ENCODE measurements at regions not wholly inside any gene's neighbourhood (a gene's known extent, or its start where the extent isn't known, plus 50 kb on each side); places are given as distances from the start of the nearest gene placed in this dataset.

- Histone ChIP-seq H3K4me3 (ENCODE audit: extremely low read depth in 1 of 4, insufficient read depth in 2 of 4, low read depth in 3 of 4, low read length in 4 of 4) (no peak overlapping the region), H3K36me3 (ENCODE audit: control insufficient read depth in 2 of 4, insufficient read depth in 4 of 4, low read length in 3 of 4) (no peaks in the 10 kb centered on the region), H2BK20ac (ENCODE audit: low read length) (no peak overlapping the region), H4K8ac (ENCODE audit: extremely low read depth, insufficient read depth, low read length) (no peak overlapping the region), H3K56ac (replicated peaks; ENCODE audit: insufficient read length, low read depth, low read length) (no peak overlapping the region), H2AK5ac (ENCODE audit: low read depth, low read length) (no peak overlapping the region), H3K14ac (ENCODE audit: insufficient read length) (no peak overlapping the region), H2BK12ac (ENCODE audit: low read depth, low read length) (no peak overlapping the region), H2AFZ (ENCODE audit: low read length) (no peak overlapping the region), H3K4me1 (replicated peaks in 1 of 4; ENCODE audit: control insufficient read depth in 3 of 4, insufficient read depth in 4 of 4, low read length in 3 of 4) (peaks cover 0 to 3% (median under 1%) of the 10 kb centered on the region in 4 experiments; a peak in 3 of 7 replicates), H4K20me1 (replicated peaks in 1 of 2; ENCODE audit: control insufficient read depth in 1 of 2, insufficient read depth in 2 of 2, low read length in 2 of 2) (no peaks in the 10 kb centered on the region), H2BK15ac (ENCODE audit: low read length) (no peak overlapping the region), H3K23ac (ENCODE audit: insufficient read length) (no peak overlapping the region), H3K79me1 (ENCODE audit: low read depth, low read length) (no peaks in the 10 kb centered on the region), H2BK120ac (replicated peaks; ENCODE audit: low read depth, low read length) (no peak overlapping the region), H4K91ac (replicated peaks; ENCODE audit: insufficient read length, low read length) (no peak overlapping the region), H3K4ac (replicated peaks; ENCODE audit: insufficient read length, low read depth, low read length) (no peak overlapping the region), H2BK5ac (ENCODE audit: low read depth, low read length) (no peak overlapping the region), H3K9me3 (ENCODE audit: insufficient read depth in 2 of 2, low read depth in 1 of 2, low read length in 1 of 2) (no peaks in the 10 kb centered on the region), H3K9ac (replicated peaks in 1 of 4; ENCODE audit: extremely low read depth in 1 of 4, low read depth in 3 of 4, low read length in 3 of 4) (no peak overlapping the region), H3K4me2 (ENCODE audit: insufficient read depth in 1 of 2, low read depth in 2 of 2, low read length in 2 of 2) (peak overlapping the region in 1 of 2 experiments; percentile 76; a peak in 1 of 4 replicates), H3K27me3 (replicated peaks in 1 of 4; ENCODE audit: control insufficient read depth in 3 of 4, extremely low read depth in 1 of 4, insufficient read depth in 3 of 4, low read length in 3 of 4) (peaks cover 0 to 16% (median 12%) of the 10 kb centered on the region in 4 experiments; a peak in 5 of 7 replicates), H3K18ac (ENCODE audit: extremely low read depth, low read length) (no peak overlapping the region), H3K79me2 (ENCODE audit: control insufficient read depth in 1 of 2, insufficient read depth in 2 of 2, low read length in 2 of 2) (no peaks in the 10 kb centered on the region), H3K27ac (ENCODE audit: low read depth, low read length) (no peak overlapping the region), H3K23me2 (ENCODE audit: low read depth, low read length) (peaks cover 4% of the 10 kb centered on the region; the same call in 1 of the 2 replicates), H4K5ac (ENCODE audit: insufficient read length, low read depth, low read length) (no peak overlapping the region)
- DNase-seq (ENCODE audit: low read depth in 1 of 2, low spot score in 2 of 2): no peak
- no peak for FAIRE-seq
- CTCF ChIA-PET (ENCODE audit: partially characterized antibody): interaction anchor here (0.7 to 0.8 kb wide), 2 partner anchors 34 to 743 kb away, joined by 3 read pairs; no protein-coding TSS in a partner anchor
- POLR2A ChIA-PET (ENCODE audit: partially characterized antibody): no interaction called here
- 82% methylated on average over 6 of the region's 7 CpGs; no CpG with 5 or more reads in 1 of the 2 experiments for WGBS, 2 experiments (ENCODE audit: extremely low coverage in 1 of 2, insufficient coverage in 1 of 2, insufficient read length in 1 of 2, insufficient replicate concordance in 2 of 2, low coverage in 1 of 2, low lambda C conversion rate in 2 of 2, missing lambda C conversion rate in 1 of 2)
- TF ChIP-seq RAD21 (IDR thresholded peaks at IDR 0.05 in 1 of 2, conservative IDR thresholded peaks at IDR 0.05 in 1 of 2; ENCODE audit: low read depth in 2 of 2, low read length in 2 of 2) (no peak), KDM1A (IDR thresholded peaks at IDR 0.05; ENCODE audit: borderline replicate concordance, low read length) (no peak), BACH1 (IDR thresholded peaks at IDR 0.05; ENCODE audit: low read length) (no peak), POU5F1 (IDR thresholded peaks at IDR 0.05; ENCODE audit: low read depth, low read length) (no peak)
Observed at GRCh38 chr15:95325763-95326404, 1004.6 kb upstream of the NR2F2 start.

Data from H1 (cell line).